ENCODE measurements at regions not wholly inside any gene's neighbourhood (a gene's known extent, or its start where the extent isn't known, plus 50 kb on each side); places are given as distances from the start of the nearest gene placed in this dataset.

GRCh38 chrX:39661116-39661907, 436.4 kb downstream of the BCOR start:
- Histone ChIP-seq H3K4me1 (no peaks in the 10 kb centered on the region), H3K27me3 (no peaks in the 10 kb centered on the region), H3K36me3 (no peaks in the 10 kb centered on the region), H3K4me3 (no peak overlapping the region), H3K27ac (no peak overlapping the region), H3K9me3 (no peaks in the 10 kb centered on the region)
- no peak for DNase-seq (ENCODE audit: low spot score)
- no peak for TF ChIP-seq CTCF (IDR thresholded peaks at IDR 0.05)

- Histone ChIP-seq H3K4me3 (no peak overlapping the region), H3K4me1 (no peaks in the 10 kb centered on the region), H3K27me3 (no peaks in the 10 kb centered on the region), H3K27ac (no peak overlapping the region), H3K9me3 (no peaks in the 10 kb centered on the region), H3K36me3 (no peaks in the 10 kb centered on the region)
- no peak for TF ChIP-seq CTCF (IDR thresholded peaks at IDR 0.05)
- DNase-seq (ENCODE audit: low spot score) = no peak
Observed at GRCh38 chrX:39665830-39666518, 431.8 kb downstream of the BCOR start.

- Histone ChIP-seq H3K4me1 (no peaks in the 10 kb centered on the region), H3K4me3 (no peak overlapping the region), H3K27ac (no peak overlapping the region), H3K27me3 (no peaks in the 10 kb centered on the region), H3K9me3 (no peaks in the 10 kb centered on the region), H3K36me3 (no peaks in the 10 kb centered on the region)
- TF ChIP-seq CTCF (IDR thresholded peaks at IDR 0.05) = no peak
- DNase-seq (ENCODE audit: low spot score) = no peak
Observed at GRCh38 chrX:39667191-39667590, 430.6 kb downstream of the BCOR start.

- Histone ChIP-seq H3K27me3 (no peaks in the 10 kb centered on the region), H3K27ac (no peak overlapping the region), H3K9me3 (no peaks in the 10 kb centered on the region), H3K4me3 (no peak overlapping the region), H3K4me1 (no peaks in the 10 kb centered on the region), H3K36me3 (no peaks in the 10 kb centered on the region)
- no peak for TF ChIP-seq CTCF (IDR thresholded peaks at IDR 0.05)
- DNase-seq (ENCODE audit: low spot score) = no peak
Observed at GRCh38 chrX:39667736-39668482, 429.8 kb downstream of the BCOR start.

- Histone ChIP-seq H3K4me1 (no peaks in the 10 kb centered on the region), H3K27me3 (no peaks in the 10 kb centered on the region), H3K4me3 (no peak overlapping the region), H3K27ac (no peak overlapping the region), H3K36me3 (no peaks in the 10 kb centered on the region), H3K9me3 (no peaks in the 10 kb centered on the region)
- DNase-seq (ENCODE audit: low spot score) = no peak
- TF ChIP-seq CTCF (IDR thresholded peaks at IDR 0.05) = no peak
Observed at GRCh38 chrX:39669668-39670067, 428.1 kb downstream of the BCOR start.

Data from right atrium auricular region (tissue), 2 donors.